Lung microvascular endothelial cell (primary cell): ENCODE measurements at regions not wholly inside any gene's neighbourhood (a gene's known extent, or its start where the extent isn't known, plus 50 kb on each side); places are given as distances from the start of the nearest gene placed in this dataset.

Source experiments
- DNase-seq, 2 donors: peaks; one replicate each; pipeline versions ENCODE4 v3.0.0 to v3.0.0-alpha.2; 2010; ENCODE audit warnings: low read depth in 2 of 2

DNA sequence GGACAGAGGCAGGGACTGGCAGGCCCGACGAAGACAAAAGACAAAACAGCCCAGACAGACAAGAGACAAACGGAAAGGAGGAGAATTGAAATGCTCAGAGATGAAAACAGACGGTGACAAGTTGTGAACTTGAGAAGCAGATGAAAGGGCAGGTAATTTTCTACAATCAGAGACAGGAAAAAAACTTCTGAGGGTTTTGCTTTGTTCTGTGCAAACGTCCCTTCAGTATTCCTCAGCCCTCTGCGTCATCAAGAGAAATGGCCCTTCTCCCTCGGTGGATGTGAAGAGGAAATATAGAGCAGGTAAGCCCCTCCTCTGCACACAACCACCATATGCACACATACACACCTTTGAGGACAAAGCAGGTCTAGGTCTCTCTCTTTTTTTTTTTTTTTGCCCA, 206.6 kb downstream of the UACA start:
- DNase-seq = no peak

DNA sequence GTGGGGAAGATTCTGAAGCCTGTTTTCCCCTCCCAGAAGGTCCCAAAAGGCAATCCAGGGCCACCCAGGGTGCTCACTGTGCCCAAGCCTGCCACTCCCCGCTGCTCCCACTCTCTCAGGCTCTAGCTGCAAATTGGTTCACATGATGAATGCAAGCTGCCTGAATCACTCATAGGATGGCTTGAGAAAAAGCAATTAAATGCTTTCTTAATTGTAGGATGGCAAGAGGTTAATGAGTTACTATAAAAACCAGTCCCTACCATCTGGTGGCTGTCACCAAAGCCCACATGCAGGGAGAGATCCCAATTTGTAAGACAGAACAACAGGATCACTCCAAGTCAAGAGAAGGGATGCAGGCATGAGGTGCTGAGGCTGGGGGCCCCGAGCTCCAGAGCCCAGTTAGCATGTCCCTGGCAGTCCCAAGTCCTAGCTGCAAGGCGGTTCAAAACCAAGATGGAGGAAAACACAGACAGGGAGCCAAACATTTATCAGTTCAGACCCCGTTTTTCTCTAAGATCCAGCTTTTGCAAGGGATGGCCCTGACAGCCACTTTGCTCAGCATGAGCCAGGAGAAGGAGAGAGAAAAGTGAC, 207.1 kb downstream of the UACA start:
- DNase-seq = no peak

- DNase-seq = no peak
Measured at GRCh38 chr15:70555713-70556112, 207.6 kb downstream of the UACA start.

DNA sequence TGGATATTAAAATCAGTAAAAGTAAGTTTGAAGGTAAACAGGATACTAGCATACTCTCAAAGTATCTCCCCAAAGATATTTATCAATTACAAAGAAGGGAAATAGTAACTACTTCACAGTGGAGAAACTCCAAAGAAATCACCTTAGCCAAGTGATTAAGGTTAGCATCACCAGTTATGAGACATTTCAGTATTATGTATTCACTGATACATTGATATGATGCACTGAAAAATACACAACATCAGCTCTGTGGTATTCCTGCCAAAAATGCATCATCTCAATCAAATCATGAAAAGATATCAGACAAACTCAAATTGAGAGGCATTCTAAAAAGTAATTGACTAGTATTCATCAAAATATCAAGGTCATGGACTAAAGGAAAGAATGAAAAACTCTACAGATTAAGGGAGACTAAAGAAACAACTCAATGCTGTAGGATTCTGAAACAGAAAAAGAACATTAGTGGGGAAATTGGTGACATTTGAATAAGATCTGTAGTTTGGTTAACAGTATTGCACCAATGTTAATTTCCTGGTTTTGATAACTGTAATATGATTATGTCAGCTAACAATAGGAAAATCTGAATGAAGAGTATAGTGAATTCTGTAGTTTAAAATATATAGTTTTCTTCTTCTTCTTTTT, 215.4 kb downstream of the UACA start:
- no peak for DNase-seq

GRCh38 chr15:70545526-70545925, 217.8 kb downstream of the UACA start:
- DNase-seq = no peak

DNA sequence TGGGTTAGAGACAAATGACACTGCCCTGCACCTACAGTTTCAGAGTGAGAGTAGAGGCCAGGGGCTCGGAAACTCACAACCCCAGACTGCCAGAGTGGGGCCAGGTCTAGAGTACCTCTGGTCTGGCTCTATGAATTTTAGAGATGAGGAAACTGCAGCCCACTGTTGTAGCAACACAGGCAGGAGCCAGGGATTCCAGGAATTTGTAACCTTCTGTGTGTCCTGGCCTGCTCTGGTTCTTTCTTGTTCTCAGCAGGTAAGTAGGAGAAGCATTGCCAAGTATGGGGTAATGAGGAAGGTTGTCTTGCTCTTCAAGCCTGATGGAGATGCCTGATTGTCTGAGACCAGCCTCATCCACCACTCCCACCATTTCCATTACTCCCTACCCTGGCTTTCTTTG, 221.8 kb downstream of the UACA start:
- no peak for DNase-seq

DNA sequence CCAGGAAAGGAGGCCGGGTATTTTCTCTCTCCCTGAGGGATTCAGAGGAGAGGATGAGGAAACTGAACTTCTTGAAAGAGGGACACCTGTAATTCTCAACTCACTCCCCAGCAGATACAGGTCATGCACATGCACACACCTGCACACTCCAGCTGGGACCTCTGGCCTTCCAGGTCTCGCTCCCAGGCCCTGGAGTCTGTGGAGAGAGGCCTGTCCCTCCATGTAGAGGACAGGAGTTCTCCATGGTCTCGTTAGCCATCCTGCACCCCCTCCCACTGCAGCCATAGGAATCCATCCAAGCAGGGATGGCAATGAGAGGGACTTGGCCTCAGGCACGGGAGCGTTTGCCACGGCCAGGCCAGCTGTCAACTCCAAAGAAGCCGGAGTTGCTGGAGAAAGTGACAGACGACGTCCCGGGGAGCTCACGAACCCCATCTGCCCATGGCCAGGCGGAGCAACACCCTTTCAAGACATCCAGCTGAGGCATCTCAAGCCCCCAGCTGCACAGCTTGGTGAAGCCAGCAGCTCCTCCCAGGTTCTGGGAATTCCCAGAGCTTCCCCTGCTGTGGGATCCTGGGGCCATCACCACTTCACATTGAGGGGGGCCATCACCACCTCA, 223.3 kb downstream of the UACA start:
- DNase-seq = no peak

DNA sequence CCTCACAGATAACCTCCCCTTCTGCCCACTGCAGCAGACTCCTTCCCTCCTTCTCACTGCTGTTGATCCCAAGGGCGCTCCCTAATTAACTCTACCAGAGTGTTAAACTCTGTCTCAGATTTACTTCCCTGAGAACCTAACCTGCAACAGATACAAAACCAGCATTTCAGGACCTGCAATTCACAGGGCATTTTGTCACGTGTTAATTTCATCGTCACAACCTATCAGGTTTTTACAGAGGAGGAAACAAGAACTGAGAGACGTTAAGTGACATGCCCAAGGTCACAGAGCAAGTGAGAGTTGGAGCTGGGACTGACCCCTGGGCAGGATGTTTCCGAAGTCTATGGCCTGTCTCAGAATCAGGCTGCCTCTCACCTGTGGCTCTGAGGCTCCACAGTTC, 223.9 kb downstream of the UACA start:
- no peak for DNase-seq

GRCh38 chr15:70538278-70538677, 225.1 kb downstream of the UACA start:
- DNase-seq = no peak

GRCh38 chr15:70535955-70536338, 227.4 kb downstream of the UACA start:
- DNase-seq = no peak

DNA sequence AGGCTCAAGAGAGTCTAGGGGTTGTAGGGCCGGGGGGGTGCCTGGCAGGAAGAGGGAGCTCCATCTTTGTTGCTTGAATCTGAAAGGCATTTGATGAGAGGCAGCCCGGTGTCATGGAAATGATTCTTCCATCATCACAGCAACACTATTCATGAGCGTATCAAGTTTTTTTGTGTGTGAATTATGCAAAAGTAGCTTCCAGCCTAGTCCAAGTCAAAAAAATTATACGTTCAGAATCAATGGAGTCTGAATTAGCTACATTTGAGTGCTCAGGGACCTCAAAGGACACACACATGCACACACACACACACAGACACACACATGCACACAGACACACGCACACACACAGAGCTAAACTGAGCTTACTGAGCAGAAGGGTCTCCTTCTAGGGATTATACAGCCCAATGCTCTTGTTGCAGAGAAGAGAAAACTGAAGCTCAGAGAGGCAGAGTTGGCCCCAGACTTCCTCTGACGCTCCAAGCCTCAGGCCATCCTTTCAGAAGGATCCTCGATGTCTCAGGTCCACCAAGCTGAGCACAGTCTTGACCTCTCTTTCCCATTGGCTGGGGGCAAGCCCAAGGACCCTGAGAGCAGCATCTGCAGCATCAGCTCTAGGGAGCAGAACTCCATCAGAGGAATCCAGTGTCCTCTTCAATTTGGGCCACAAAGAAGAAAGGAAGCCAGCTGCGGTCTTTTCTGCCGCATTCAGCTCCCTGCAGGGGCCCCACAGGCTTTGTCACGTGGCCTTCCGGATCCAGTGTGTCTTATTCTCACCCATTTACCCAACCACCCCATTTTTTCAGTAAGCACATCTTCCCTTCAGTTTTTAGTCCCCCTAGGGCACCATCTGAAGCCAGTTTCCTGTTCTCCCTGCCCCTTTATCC, 228.0 kb downstream of the UACA start:
- DNase-seq = no peak

DNA sequence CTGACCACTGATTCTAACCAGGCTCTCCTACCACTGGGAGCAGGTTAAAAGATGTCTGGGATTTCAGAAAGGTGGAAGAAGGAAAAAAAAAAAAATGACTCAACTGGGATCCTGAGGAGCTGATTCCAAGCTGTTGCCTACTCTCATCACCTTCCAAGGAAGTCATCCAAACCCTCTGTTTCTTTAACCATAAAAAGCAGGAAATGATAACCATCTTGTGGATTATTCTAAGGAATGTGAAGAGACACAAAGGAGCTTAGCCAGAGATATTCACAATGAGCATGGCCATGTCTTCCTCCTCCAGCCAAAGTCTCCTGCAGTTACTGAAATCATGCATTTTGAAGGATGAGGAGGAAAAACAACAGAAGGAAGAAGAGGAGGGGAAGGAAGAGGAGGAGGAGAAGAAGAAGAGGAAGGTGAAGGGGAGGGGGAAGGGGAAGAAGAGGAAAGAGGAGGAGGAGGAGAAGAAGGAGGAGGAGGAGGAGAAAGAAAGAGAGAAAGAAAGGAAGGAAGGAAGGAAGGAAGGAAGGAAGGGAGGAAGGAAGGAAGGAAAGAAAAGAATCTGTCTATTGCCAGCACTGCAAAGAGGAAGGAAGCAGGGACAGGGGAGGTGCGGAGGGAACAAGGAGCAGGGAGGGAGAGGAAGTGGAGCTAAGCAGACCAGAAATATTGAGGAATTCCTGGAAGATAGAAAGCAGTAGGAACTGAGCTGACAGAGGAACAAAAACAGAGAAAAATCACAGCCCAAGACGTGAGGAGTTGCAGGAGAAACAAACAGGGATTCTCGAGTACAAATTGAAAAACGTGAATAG, 229.2 kb downstream of the UACA start:
- peak in 1 of 2 donors; percentile 16 for DNase-seq

DNA sequence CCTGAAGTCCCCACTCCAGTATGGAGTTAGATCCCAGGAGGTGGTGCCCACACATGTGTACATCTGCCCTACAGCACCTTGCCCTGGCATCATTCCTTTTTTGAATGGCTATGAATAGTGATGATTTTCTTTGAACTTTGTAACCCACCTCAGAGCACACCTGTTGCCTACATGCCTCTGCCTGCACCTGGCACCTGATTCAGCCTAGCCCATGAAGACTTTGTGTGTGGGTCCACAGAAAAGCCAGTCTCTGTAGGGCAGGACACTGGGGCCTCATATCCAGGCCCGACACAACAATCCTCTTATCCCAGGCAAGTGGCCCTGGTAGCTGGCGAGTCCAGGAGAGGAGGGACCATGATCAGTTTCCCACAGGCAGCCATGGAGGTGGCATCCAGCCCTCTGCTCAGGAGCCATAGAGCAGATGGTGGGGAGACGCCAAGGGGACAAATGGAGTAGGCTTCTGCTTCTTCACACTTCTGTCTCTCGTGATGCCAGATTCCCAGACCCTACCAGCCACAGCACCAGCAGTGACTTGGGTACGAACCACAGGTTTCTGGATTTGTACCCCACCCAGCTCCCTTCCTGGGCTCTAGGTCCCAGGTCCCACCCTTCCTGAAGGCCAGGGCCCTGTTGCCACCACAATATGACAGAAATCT, 230.7 kb downstream of the UACA start:
- DNase-seq = no peak

GRCh38 chr15:70531576-70531975, 231.8 kb downstream of the UACA start:
- no peak for DNase-seq

GRCh38 chr15:70530906-70531305, 232.5 kb downstream of the UACA start:
- no peak for DNase-seq

GRCh38 chr15:70530503-70530902, 232.9 kb downstream of the UACA start:
- no peak for DNase-seq

DNA sequence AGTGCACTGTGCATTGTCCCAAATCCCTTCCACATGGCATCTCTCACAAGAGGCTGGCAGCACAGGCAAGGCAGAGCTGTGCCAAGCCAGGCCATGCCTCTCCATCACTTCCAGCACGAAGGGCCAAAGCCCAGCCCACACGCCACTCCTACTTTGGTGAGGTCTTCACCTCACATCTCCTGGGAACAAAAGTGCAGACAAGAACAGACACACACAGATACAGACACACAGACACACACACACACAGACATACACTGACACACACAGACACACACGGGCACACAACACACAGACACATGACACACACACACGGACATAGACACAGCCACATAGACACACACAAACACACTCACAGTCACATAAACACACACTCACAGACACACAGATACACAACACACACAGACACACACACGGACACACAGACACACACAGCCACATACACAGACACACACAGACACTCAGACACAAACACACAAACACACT, 233.3 kb downstream of the UACA start:
- no peak for DNase-seq

- no peak for DNase-seq
Measured at GRCh38 chr15:70528816-70529215, 234.5 kb downstream of the UACA start.

- DNase-seq = peak; percentile 28 to 74
Measured at GRCh38 chr15:70528270-70528706, 235.1 kb downstream of the UACA start.

- DNase-seq = no peak
Measured at GRCh38 chr15:70526974-70527325, 236.4 kb downstream of the UACA start.
